WTC11 (cell line): ENCODE measurements at regions not wholly inside any gene's neighbourhood (a gene's known extent, or its start where the extent isn't known, plus 50 kb on each side); places are given as distances from the start of the nearest gene placed in this dataset.

Experiments used
- ATAC-seq: fragments of 200-7000 bp; cut with Tn5 transposase; 2 replicates; pipeline ENCODE4 v1.10.0; 2021; ENCODE audit warnings: mild to moderate bottlenecking, moderate library complexity
- CTCF ChIA-PET: fragments of 300-600 bp; sonication (Branson Sonifier 250); formaldehyde crosslinking; loops from one replicate; lab custom pipeline; 2021; ENCODE audit warnings: antibody characterized with exemption; lab: Charles Lee
- POLR2A ChIA-PET: fragments of 350-600 bp; sonication (Branson Sonifier 250); formaldehyde crosslinking; loops from one replicate; lab custom pipeline; 2021; ENCODE audit warnings: antibody characterized with exemption; lab: Charles Lee
- DNase-seq: peaks from one replicate; pipeline ENCODE4 v3.0.0; 2021; ENCODE audit warnings: low spot score
- H3K27ac Mint-ChIP-seq: 2 replicates; pipeline ENCODE4 v1.8.0; 2021; ENCODE audit warnings: mixed read lengths
- H3K27me3 Mint-ChIP-seq: 2 replicates; pipeline ENCODE4 v1.8.0; 2021; ENCODE audit warnings: low read depth, mild to moderate bottlenecking, moderate library complexity, mixed read lengths
- H3K36me3 Mint-ChIP-seq: 2 replicates; pipeline ENCODE4 v1.8.0; 2021; ENCODE audit warnings: mixed read lengths
- H3K4me1 Mint-ChIP-seq: 2 replicates; pipeline ENCODE4 v1.8.0; 2022; ENCODE audit warnings: mixed read lengths
- H3K4me3 Mint-ChIP-seq: 2 replicates; pipeline ENCODE4 v1.8.0; 2021; ENCODE audit warnings: mild to moderate bottlenecking, moderate library complexity, mixed read lengths
- H3K9me3 Mint-ChIP-seq: 2 replicates; pipeline ENCODE4 v1.8.0; 2021; ENCODE audit warnings: mixed read lengths
- AFF4 ChIP-seq: sonication (generic); formaldehyde crosslinking; IDR thresholded peaks from 2 replicates; pipeline ENCODE4 v1.8.1; 2023; ENCODE audit warnings: mild to moderate bottlenecking, missing genetic modification reagents, borderline replicate concordance
- ATF2 ChIP-seq: sonication (generic); formaldehyde crosslinking; IDR thresholded peaks from 2 replicates; pipeline ENCODE4 v1.8.1; 2022; ENCODE audit warnings: low read depth, missing genetic modification reagents, borderline replicate concordance
- CTCF ChIP-seq: fragments of 200-600 bp; IDR thresholded peaks from 2 replicates; pipeline ENCODE4 v1.8.0; 2022; ENCODE audit warnings: antibody characterized with exemption
- ELF4 ChIP-seq: sonication (generic); formaldehyde crosslinking; IDR thresholded peaks from 2 replicates; pipeline ENCODE4 v1.8.1; 2022; ENCODE audit warnings: low read depth, mild to moderate bottlenecking, moderate library complexity, missing genetic modification reagents
- ETV6 ChIP-seq: sonication (generic); formaldehyde crosslinking; IDR thresholded peaks from 2 replicates; pipeline ENCODE4 v1.8.1; 2022; ENCODE audit warnings: mild to moderate bottlenecking, missing genetic modification reagents
- FOXP4 ChIP-seq: sonication (generic); formaldehyde crosslinking; IDR thresholded peaks from 2 replicates; pipeline ENCODE4 v1.8.0; 2022; ENCODE audit warnings: mild to moderate bottlenecking, missing genetic modification reagents
- GTF2I ChIP-seq: fragments of 250-450 bp; sonication (Bioruptor Pico); conservative IDR thresholded peaks from 2 replicates; pipeline ENCODE4 v1.4.0; 2021; ENCODE audit warnings: mild to moderate bottlenecking
- IRF2 ChIP-seq: sonication (generic); formaldehyde crosslinking; IDR thresholded peaks from 2 replicates; pipeline ENCODE4 v1.8.0; 2022; ENCODE audit warnings: low read depth, missing genetic modification reagents, borderline replicate concordance
- NFATC4 ChIP-seq: fragments of 250-450 bp; sonication (Bioruptor Pico); IDR thresholded peaks from 2 replicates; pipeline ENCODE4 v1.9.0; 2021; ENCODE audit warnings: mild to moderate bottlenecking
- NFYB ChIP-seq: sonication (generic); formaldehyde crosslinking; conservative IDR thresholded peaks from 2 replicates; pipeline ENCODE4 v1.8.0; 2022; ENCODE audit warnings: low read depth, missing genetic modification reagents
- OVOL2 ChIP-seq: fragments of 250-450 bp; sonication (Bioruptor Pico); IDR thresholded peaks from 2 replicates; pipeline ENCODE4 v1.9.0; 2021; ENCODE audit warnings: mild to moderate bottlenecking, borderline replicate concordance
- PRDM15 ChIP-seq: sonication (generic); formaldehyde crosslinking; IDR thresholded peaks from 2 replicates; pipeline ENCODE4 v1.8.0; 2022; ENCODE audit warnings: missing genetic modification reagents
- SMAD3 ChIP-seq: sonication (generic); formaldehyde crosslinking; IDR thresholded peaks from 2 replicates; pipeline ENCODE4 v1.8.0; 2022; ENCODE audit warnings: missing genetic modification reagents, mild to moderate bottlenecking, borderline replicate concordance
- SP1 ChIP-seq: sonication (generic); formaldehyde crosslinking; conservative IDR thresholded peaks from 2 replicates; pipeline ENCODE4 v1.8.1; 2022; ENCODE audit warnings: missing genetic modification reagents
- USF1 ChIP-seq: sonication (generic); formaldehyde crosslinking; IDR thresholded peaks from 2 replicates; pipeline ENCODE4 v1.8.0; 2022; ENCODE audit warnings: mild to moderate bottlenecking, missing genetic modification reagents
- ZBTB21 ChIP-seq: sonication (generic); formaldehyde crosslinking; IDR thresholded peaks from 2 replicates; pipeline ENCODE4 v1.8.1; 2023; ENCODE audit warnings: mild to moderate bottlenecking, missing genetic modification reagents, borderline replicate concordance
- ZNF232 ChIP-seq: sonication (generic); formaldehyde crosslinking; IDR thresholded peaks from 2 replicates; pipeline ENCODE4 v1.8.0; 2022; ENCODE audit warnings: mild to moderate bottlenecking, missing genetic modification reagents
- ZNF416 ChIP-seq: fragments of 250-450 bp; sonication (Bioruptor Pico); IDR thresholded peaks from 2 replicates; pipeline ENCODE4 v1.9.0; 2021; ENCODE audit warnings: mild to moderate bottlenecking, inconsistent platforms
- TF ChIP-seq, protein P1 (sequence below): fragments of 250-450 bp; sonication (Bioruptor Pico); conservative IDR thresholded peaks from 2 replicates; pipeline ENCODE4 v1.9.0; 2021; ENCODE audit warnings: mild to moderate bottlenecking

- Mint-ChIP-seq H3K27ac (no peak overlapping the region), H3K4me1 (peaks cover 6% of the 10 kb centered on the region)
- ATAC-seq = no peak
Measured at GRCh38 chr6:51396583-51396982, 577.9 kb downstream of the TFAP2B start.

GRCh38 chr6:51398064-51398705 is 579.5 kb downstream of the TFAP2B start:
- Mint-ChIP-seq H3K9me3 (no peaks in the 10 kb centered on the region), H3K4me1 (peaks cover 6% of the 10 kb centered on the region), H3K27me3 (no peaks in the 10 kb centered on the region), H3K27ac (no peak overlapping the region), H3K4me3 (no peak overlapping the region), H3K36me3 (no peaks in the 10 kb centered on the region)
- ChIA-PET POLR2A (no interaction called here), CTCF (no interaction called here)
- no peak for DNase-seq
- peak; percentile 32 for ATAC-seq
- TF ChIP-seq ZNF232 (CRISPR knock-in tag) (no peak), NFATC4 (CRISPR knock-in tag) (no peak), PRDM15 (CRISPR knock-in tag) (no peak), AFF4 (CRISPR knock-in tag) (no peak), ETV6 (CRISPR knock-in tag) (no peak), USF1 (CRISPR knock-in tag) (no peak), NFYB (CRISPR knock-in tag) (no peak), CTCF (no peak), ATF2 (CRISPR knock-in tag) (no peak), ZBTB21 (CRISPR knock-in tag) (no peak)

More at GRCh38 chr6:51396583-51396982, 577.9 kb downstream of the TFAP2B start:
- no peaks in the 10 kb centered on the region for H3K9me3 Mint-ChIP-seq
- no peak overlapping the region for H3K4me3 Mint-ChIP-seq
- no peaks in the 10 kb centered on the region for H3K27me3 Mint-ChIP-seq
- ChIA-PET CTCF (no interaction called here), POLR2A (no interaction called here)
- no peak for DNase-seq
- no peaks in the 10 kb centered on the region for H3K36me3 Mint-ChIP-seq
- no peak for TF ChIP-seq IRF2 (CRISPR knock-in tag)
- no peak for TF ChIP-seq ZNF232 (CRISPR knock-in tag)
- no peak for TF ChIP-seq OVOL2 (CRISPR knock-in tag)
- TF ChIP-seq FOXP4 = no peak
- no peak for TF ChIP-seq ELF4 (CRISPR knock-in tag)
- TF ChIP-seq SMAD3 (CRISPR knock-in tag) = no peak
- TF ChIP-seq ZNF416 = no peak
- no peak for TF ChIP-seq GTF2I
- TF ChIP-seq, protein P1, sequence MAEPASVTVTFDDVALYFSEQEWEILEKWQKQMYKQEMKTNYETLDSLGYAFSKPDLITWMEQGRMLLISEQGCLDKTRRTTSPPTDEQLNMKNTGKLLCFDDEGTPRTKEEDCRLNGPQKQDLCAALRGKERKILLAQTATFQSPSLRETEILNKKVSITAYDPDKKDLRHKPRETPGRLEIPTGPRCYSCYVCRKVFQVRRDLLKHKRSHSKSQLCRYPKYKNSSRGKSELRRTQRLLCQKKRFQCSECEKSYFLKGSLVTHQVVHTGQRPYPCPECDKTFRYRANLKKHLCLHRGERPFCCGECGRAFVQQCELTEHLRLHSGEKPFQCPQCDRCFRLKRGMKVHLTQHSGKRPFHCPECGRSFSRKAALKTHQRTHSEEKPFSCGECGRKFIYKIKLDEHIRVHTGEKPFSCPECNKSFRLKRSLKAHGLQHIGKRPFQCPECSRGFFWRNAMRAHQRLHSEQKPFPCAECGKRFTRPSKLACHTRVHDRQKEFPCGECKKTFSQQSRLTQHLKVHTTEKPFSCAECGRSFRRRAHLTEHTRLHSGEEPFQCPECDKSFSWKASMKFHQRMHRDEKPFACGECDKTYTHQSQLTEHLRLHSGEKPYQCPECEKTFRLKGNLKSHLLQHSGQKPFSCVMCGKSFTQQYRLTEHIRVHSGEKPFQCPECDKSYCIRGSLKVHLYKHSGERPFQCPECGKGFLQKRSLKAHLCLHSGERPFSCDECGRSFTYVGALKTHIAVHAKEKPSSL (CRISPR knock-in tag) = no peak
- TF ChIP-seq SP1 (CRISPR knock-in tag) = no peak
